ENCODE measurements at regions not wholly inside any gene's neighbourhood (a gene's known extent, or its start where the extent isn't known, plus 50 kb on each side); places are given as distances from the start of the nearest gene placed in this dataset.

DNA sequence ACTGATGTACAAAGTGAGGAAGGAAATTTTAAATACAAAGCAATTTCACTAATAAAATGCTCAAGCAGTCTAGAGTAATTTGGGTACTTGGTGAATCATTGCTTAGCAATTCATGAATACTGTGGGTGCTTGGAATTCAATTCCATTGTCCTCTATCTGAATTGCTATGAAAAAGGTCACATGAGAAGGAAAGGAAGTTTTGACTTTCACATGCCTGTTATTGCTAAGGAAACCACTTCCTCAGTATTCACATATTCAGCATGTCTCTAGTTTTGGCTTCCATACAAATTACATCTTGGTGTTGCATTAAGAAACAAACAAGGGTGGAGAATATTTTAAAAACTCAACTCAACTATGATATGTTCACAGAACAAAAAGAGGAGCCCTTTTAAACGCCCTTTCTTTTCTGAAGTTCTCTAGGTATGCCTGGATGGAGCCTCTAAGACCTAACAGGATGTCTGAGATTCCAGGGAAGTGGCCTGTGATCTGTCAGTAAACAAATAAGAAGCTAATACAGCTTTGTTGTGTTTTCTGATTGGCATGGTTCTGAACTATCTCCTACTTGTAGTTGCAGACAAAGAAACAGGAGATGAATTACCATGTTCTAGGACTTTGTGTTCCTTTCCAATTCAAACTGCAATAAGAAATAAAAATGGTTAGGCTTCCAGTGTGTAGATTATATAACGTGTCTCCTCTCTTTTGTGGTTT, 190.4 kb downstream of the OGFRL1 start:
- no peak for DNase-seq (ENCODE audit: low read depth in 2 of 2)

DNA sequence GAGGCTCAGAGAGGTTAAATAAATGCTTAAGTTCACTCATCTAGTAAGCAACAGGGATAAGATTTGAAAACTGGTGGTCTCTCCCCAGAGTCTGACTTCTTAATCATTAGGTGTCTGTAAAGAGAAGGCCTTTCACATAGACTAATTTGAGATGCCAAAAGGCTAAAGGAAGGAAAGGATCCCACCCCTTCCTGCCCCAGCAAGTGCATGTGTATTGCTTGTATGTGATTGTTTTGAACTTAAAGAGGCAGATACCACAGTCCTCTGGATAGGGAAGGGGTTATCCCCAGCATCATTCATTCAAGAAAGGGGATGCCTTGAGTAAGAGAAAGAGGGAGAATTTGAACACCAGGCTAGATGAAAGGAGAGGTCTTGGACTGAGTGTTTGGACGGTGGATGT, 192.0 kb downstream of the OGFRL1 start:
- DNase-seq (ENCODE audit: low read depth in 2 of 2) = no peak

DNA sequence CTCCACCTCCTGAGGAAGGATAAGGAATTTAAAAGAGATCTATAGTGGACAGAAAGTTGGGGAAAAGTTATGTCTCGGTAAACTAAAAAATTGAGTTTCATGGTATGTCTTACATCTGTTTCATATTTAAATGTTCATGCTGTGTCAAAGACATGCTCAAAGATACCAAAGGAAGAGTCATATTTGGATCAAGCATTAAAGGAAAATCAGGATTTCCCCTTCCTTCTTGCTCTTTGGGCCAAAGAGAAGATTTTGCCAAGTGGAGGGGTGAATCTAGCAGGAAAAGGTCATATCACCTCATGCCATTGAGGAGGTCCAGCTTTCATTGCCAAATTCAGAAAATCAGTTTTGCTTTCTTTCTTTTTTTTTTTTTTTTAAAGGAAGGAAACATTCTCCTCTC, 192.4 kb downstream of the OGFRL1 start:
- no peak for DNase-seq (ENCODE audit: low read depth in 2 of 2)

DNA sequence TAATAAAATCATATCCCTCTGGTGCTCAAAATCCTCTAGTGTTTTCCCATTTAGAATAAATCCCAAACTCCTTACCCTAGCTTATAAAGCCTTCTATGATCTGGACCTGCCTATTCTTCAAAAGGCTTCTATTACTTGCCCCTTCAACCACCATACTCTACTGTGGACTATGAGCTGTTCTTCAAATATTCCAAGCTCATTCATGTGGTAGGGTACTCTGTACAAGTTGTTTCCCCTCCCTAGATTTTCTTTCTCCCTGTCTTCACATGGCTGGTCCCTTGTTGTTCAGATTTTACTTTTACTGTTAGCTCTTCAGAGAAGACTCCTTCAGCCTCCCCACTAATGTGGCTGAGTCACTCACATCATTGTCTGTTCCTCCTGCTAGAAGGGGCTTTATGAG, 193.2 kb downstream of the OGFRL1 start:
- DNase-seq (ENCODE audit: low read depth in 2 of 2) = no peak

DNA sequence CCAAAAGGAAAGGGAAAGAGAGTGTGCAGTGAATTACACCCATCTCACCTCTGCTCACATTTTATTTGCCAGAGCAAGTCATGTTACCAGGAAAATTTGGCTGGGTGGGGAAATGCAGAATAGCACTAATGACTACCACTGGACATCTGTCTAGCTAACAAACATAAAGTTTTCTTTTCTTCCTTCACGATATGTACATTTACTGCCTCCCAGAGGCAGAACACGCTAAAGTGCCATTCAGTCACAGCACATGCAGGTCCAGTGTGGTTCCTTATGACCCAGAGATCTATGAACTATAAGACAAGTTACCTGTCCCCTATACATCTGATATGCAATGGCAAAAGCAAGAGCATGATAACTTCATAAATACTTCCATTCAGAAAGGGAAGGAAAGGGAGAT, 194.1 kb downstream of the OGFRL1 start:
- no peak for DNase-seq (ENCODE audit: low read depth in 2 of 2)

DNA sequence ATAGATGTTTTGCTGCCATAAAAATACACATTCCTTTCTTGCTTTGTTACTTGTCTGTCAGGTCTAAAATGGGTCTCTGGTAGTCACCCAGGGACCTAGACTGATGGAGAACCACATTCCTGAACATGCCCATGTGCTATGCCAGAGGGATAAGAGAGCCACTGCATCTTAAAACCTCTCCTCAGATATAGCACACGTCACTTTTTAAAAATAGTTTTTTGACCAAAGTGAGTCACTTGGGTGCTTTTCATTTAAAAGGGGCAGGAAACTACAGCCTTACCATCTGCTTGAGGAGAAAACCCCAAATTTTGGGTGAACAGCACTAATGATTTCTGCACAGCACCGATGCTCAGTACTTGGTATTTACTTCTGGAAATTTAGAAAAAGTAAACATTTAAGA, 197.8 kb downstream of the OGFRL1 start:
- no peak for DNase-seq (ENCODE audit: low read depth in 2 of 2)

DNA sequence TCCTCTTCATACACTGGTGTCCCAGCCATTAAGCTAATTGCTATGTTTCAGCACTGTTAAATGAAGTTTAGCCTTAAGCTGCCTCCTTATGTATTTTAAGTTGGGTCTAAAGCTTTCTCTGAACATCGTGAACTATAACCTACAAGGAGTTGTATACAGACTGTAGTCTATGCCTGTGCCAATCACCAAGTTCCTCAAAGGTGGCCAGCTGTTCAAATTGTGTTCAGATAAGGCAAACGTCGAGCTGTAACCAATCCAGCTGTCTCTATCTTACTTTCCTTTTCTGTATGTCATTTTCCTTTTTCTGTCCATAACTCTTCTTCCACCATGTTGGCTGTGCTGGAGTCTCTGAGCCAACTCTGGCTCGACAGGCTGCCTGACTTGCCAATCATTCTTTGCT, 199.6 kb downstream of the OGFRL1 start:
- DNase-seq (ENCODE audit: low read depth in 2 of 2) = no peak

DNA sequence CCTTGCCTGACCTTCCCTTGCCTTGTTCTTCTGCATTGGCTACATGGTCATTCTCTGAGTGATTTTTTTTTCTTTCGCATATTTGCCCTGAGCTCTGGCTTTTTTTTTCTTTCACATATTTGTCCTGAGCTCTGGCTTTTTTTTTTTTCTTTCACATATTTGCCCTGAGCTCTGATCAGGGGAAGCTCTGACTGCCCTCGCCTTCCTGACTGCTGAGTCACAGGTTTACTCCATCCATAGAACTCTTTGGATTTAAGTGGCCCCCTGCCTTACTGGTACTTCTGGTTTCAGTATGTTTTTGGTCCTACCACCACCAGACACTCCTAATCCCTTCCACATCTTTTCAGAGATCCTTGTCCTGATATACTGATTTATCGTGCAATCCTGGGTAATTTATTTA, 201.1 kb downstream of the OGFRL1 start:
- DNase-seq (ENCODE audit: low read depth in 2 of 2) = no peak

DNA sequence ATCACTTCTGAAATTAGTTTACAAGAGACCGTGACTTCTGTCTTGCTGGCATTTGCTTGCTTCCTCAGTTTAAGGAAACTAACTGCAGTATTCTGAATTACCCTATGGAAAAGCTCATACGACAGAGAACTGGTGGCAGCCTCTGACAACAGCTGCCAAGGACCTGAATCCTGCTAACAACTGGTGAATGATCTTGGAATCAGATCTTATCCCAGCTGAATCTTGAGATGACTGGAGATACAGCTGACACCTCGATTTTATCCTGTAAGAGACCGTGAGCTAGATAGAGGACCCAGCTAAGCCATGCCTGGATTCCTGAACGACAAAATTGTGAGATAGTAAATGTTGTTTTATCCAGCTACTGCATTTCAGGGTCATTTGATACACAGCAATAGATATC, 202.3 kb downstream of the OGFRL1 start:
- DNase-seq (ENCODE audit: low read depth in 2 of 2) = no peak

DNA sequence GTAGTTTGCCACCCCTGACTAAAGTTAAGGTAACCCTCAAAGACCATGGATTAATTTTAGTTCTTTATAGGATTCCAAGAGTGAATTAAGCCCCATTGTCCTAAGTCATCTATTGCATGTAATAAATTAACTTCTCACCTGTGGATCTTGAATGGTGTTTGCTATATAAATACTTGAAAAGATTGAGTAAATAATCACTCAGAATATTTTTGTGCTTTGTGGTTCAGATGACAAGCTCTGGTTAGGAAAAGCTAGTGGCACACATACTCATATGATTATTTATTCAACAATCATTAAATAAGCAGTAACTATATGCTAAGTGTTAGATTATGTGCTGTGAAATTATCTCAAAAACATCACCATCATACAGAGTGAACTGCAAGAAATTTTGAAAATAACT, 203.2 kb downstream of the OGFRL1 start:
- DNase-seq (ENCODE audit: low read depth in 2 of 2) = no peak

DNA sequence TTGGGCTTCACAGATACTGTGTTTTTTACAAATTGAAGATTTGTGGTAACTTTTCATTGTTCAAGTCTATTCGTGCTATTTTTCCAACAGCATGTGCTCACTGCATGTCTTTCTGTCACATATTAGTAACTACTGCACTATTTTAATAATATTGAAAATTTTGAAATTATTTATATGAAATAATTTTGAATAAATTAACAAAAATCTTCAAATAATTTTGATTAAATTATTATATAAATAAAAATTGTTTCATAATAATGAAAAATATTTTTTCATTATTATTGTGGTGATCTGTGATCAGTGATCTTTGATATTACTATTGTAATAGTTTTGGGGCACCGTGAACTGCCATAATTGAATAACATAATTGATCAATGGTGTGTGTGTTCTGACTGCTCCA, 204.1 kb downstream of the OGFRL1 start:
- DNase-seq (ENCODE audit: low read depth in 2 of 2) = no peak

DNA sequence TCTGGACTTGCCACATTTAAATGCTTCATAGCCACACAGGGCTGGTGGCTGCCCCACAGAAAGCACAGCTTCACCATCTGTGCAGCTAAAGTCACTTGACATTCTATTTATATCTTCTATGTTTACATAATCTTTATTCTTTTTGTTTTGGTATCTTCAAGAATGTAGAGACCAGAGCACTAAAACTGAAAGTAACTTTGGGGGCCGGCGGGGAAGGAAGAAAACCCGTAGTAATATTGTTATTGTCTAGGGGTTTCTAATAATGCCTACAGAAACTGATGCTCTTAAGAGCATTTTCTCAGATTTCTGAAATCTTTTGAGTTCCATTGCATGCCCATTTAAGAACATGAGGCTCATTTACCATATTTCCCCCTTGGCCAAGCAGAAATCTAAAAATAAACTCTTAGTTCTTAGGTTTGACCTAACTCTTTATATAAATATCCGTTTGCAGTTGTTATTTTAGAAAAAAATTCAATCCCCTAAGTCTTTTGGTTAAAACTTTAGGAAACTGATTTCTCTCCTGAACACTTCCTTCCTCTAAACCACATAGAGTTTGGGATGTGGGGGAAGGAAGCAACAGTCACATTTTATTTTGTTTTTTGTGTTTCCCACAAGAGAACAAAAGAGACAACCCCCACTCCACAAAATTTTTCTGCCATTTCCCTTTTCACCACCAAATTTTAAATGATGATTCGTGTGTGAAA, 207.6 kb downstream of the OGFRL1 start:
- no peak for DNase-seq (ENCODE audit: low read depth in 2 of 2)

DNA sequence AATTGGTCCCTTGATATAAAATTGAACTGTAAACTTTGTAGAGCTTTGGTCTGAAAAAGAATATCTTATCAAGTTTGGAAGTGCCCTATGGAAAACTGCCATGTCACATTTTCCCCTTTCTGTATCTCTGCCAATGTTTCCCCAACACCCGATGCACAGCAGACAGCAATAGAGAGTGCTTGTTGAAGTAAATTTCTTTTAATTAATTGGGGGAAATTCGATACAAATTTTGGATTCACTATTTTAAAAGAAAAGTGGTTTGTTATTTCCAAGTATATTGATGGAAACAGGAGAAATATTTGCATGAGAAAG, 208.1 kb downstream of the OGFRL1 start:
- DNase-seq (ENCODE audit: low read depth in 2 of 2) = no peak

DNA sequence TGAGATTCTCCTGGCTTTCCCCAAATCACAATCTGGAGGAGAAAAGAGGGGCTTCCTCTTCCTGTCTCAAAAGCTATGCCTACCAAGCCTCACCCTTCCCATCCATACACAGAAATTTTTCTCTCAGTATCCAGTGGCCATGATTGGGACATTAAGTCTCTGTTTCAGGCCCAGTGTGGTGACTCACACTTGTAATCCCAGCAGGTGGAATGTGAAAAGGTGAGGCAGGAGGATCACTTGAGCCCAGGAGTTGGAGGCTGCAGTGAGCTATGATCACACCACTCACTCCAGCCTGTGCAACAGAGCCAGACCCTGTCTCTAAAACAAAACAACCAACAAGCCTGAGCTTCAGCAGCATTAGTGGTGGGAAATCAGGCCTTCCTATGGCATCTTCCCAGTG, 210.0 kb downstream of the OGFRL1 start:
- no peak for DNase-seq (ENCODE audit: low read depth in 2 of 2)

DNA sequence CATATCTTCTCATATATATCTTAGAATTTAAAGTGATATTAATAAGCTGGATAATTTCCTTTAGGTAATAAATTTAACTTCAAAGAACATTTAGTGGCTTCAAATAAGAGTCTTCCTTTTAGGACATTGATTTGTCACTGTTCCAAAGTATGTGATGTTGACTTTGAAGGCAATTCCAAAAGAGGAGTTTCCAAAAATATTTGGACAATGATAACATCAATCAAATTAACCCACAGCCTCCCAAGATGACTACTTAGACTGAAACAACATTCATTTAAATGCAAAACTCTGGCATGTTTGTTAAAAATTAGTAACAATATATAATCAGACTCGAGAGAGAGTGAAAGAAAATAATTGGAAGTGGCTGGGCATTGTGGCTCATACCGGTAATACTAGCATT, 211.1 kb downstream of the OGFRL1 start:
- DNase-seq (ENCODE audit: low read depth in 2 of 2) = no peak

DNA sequence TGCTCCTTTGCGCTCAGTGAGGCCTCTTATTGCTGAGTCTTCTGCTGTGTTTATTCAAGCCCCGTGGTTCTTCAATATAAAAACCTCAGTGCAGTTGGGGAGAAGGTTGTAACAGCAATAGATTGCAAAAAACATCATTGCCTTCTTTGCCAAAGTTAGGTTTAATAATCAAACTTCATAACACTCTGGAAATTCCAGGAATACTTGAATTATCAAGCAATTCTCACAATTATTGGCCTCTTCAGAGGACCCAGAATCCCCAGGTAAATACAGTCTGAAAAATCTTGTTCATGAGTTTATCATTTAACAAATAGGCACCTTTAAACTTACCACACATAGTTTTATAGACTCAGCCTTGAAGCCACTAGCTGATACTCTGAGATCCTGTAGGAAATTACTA, 213.6 kb downstream of the OGFRL1 start:
- no peak for DNase-seq (ENCODE audit: low read depth in 2 of 2)

DNA sequence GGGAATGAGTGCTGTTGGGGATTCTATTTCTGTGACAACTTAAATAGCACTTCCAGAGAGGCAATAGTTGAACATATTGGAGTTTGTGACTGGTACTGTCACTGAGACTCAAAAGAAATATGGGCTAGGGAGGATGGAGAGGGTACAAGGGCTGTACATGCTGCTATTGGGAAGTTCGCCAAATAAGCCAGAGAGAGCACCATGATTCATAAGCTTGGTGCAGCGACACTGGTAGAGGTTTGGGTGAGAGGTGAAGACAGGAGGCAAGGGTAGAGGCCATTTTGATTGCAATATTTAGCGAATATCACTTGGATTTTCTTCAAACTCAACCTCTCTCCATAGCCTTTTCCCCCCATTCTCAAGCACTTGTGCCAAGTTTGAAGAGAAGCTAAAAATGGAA, 214.3 kb downstream of the OGFRL1 start:
- DNase-seq (ENCODE audit: low read depth in 2 of 2) = no peak

DNA sequence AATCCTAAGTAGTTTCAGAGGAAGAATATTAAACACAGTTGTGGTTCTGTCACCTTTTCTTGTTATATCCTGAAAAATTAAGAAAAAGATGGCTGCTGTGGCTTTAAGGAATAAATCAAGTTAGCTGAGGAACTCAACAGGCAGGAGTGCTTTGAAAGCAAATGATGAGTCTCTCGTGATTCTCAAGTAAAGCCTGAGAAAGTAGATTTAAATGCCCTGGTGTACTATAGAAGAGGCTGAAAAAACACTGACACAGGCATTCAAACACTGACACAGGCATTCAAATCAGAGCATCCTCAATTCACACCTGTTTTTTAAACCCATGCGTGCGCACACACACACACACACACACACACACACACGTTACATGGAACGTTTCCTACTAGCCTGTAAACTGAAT, 218.6 kb downstream of the OGFRL1 start:
- no peak for DNase-seq (ENCODE audit: low read depth in 2 of 2)

DNA sequence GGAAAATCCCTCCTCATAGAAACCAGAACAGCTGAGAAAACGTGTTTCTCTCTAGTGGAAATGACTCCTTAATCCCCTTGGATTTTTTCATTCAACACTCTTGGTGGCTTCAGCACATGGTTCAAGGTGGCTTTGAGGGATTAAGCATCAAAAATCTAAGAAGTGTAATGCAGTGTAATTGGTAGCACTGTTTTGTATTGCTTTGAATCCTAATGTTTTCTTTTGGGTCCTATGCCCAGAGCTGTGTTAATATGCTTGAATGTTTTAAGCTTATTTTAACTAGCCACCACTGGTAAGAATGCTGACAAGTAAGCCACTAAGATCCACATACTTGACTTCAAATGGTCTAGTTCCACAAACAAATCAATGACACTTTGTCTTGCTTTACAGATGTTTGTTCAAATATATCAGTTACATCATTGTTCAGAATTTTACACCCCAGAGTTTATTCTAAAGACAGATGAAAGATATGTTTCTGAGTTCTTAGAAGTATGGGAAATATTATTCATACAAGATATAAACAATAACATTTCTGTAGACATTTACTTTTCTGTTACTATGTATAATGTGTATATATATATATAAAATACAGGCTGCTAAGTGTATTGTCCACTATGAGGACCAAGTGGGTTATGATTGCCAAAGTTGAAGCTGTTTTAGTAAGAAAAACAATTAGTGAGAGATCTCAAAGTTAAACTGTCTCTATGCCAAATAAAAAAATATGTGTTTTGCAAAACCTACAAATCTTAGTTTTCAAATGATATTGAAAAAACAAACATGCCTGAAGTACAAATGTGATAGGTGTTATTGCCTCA, 220.8 kb downstream of the OGFRL1 start:
- no peak for DNase-seq (ENCODE audit: low read depth in 2 of 2)

DNA sequence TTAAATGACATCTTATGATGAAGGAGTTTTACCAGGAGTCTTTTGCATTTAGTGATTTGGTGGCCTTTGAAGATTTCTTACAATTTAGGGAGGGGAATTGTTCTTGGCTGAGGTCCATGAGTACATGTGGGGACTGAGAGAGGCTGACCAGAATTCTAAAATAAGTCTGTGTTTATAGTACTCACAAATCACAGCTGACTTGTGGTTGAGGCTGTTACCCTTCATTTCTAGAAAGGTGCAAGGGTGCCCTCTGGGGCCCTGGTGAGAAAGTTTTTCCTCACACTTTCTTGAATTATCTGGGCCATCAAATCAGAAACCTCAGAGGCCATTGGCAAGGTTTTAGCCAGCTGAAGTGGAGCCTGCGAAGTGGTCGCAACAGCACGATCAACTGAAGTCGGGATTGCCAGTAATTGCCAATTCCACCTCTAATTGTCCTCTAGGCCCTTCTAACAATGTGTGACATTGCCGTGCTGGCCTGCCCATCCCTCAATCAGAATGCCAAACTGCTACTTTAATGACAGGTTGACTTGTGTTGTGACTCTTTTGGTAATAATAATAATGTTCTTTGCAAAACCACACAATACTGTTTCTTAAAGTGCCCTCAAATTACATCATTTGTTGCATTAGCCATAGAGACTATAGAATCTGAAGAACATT, 221.6 kb downstream of the OGFRL1 start:
- no peak for DNase-seq (ENCODE audit: low read depth in 2 of 2)

DNA sequence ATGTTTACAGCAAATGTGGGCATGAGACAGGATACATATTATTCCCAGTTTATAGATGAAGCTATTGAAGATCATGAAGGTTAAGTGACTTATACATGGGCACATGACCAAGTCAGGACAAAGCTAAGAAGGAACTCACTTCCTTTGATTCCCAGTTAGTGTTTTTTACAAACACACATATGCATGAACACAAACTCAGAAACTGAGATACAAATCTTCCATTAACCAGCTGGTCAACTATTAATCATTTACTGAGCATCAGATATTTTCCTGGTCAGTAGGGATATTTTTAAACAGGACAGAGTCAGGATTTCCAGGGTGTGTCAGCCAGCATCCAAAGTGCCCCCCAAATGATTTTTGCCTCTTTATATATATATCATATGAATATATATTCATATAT, 222.2 kb downstream of the OGFRL1 start:
- no peak for DNase-seq (ENCODE audit: low read depth in 2 of 2)

DNA sequence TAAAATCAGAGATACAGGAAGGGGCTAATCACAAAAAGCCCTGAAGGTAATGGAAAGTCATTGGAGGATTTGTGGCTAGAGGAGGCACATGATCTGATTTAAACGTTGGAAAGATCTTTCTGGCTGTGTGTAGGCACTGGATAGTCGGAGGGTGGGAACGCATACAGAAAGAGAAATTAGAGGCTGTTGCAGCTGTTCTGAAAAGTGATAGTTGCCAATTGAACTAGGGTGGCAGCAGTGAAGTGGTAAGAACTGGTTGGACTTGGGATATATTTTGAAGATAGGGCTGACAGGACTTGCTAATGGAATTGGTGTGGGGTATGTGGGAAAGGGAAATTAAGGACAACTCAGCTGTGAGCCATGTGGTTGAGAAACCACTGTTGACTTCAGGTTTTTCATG, 223.6 kb downstream of the OGFRL1 start:
- DNase-seq (ENCODE audit: low read depth in 2 of 2) = no peak

DNA sequence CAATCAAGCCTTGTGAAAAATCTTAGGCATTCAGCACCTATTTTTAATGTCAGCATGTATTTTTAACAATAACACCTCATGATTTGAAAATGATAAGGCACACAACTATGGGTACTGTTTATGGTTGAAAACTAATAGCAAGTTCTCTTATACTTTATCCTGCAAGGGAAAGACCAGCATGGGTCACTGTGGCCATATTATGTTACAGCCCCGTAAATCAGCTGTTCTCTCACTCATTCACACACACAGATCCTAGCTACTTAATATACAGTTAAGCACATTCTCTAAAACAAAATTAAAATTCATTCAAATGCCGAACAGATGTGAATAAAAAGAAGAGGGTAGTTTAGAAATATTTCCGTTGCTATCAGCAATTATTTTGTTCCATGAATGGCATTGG, 224.4 kb downstream of the OGFRL1 start:
- no peak for DNase-seq (ENCODE audit: low read depth in 2 of 2)

All from activated CD4-positive, alpha-beta T cell treated with anti-CD3 and anti-CD28 coated beads for 24 hours (primary cell).